GM18507 (cell line): ENCODE measurements at regions not wholly inside any gene's neighbourhood (a gene's known extent, or its start where the extent isn't known, plus 50 kb on each side); places are given as distances from the start of the nearest gene placed in this dataset.

Experiments used
- DNase-seq: peaks from one replicate; pipeline ENCODE4 v3.0.0; 2011; ENCODE audit warnings: low read depth; ENCODE audit not compliant: insufficient read length; ENCODE audit errors: extremely low spot score
- FAIRE-seq: peaks from 2 replicates; lab custom pipeline; 2011; peaks lifted over from hg19 to GRCh38; lab: Jason Lieb, UNC

GRCh38 chr1:2911421-2912178 lies 109.7 kb upstream of the ACTRT2 start:
- no peak for FAIRE-seq
- no peak for DNase-seq

- DNase-seq (no peak), FAIRE-seq (no peak)
Measured at GRCh38 chr1:2912424-2913061, 108.7 kb upstream of the ACTRT2 start.

GRCh38 chr1:2913091-2913490 lies 108.2 kb upstream of the ACTRT2 start:
- FAIRE-seq (no peak), DNase-seq (no peak)

- FAIRE-seq (no peak), DNase-seq (no peak)
Measured at GRCh38 chr1:2914702-2915101, 106.6 kb upstream of the ACTRT2 start.

DNA sequence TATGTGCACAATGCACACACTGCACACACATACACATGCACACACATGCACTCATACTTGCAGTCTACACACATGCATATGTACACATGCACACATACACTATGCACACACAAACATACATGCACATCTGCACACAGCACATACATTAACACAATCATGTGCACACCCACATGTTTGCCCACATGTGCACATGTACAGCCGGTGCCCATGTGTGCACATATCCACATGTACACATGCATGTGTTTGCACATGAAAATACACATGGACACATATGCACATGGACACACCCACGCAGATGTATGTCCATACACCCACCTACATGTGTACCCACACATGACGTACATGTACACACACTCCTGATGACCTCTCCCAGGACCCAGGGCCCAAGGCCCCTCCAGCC lies 105.1 kb upstream of the ACTRT2 start:
- DNase-seq (no peak), FAIRE-seq (no peak)

- FAIRE-seq: no peak
- DNase-seq: no peak
Measured at GRCh38 chr1:2916706-2917105, 104.6 kb upstream of the ACTRT2 start.

DNA sequence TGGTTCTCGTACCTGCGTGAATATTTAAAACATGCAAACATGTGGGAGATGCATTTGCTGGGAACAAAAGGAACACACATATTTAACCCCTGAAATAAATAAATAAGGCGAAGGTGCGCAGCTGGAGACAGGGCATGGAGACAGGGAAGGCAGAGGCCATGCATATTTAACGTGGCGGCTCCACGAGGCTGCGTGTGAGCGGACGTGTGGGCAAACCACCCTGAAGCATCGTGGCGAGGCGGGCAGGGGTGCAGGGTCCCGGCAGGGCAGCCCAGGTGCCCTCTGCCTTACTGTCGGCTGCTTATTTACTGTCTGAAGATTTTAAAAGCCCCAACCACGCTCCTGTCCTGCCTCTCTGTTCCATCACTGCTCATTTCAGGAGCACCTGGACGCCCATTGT lies 104.0 kb upstream of the ACTRT2 start:
- DNase-seq (no peak), FAIRE-seq (no peak)

- FAIRE-seq: no peak
Measured at GRCh38 chr1:2918441-2918840, 102.8 kb upstream of the ACTRT2 start.

GRCh38 chr1:2919841-2920240 lies 101.4 kb upstream of the ACTRT2 start:
- FAIRE-seq: no peak

More at GRCh38 chr1:2918441-2918840, 102.8 kb upstream of the ACTRT2 start:
- DNase-seq: no peak

GRCh38 chr1:2920421-2921015 lies 100.7 kb upstream of the ACTRT2 start:
- DNase-seq (no peak), FAIRE-seq (no peak)

More at GRCh38 chr1:2919841-2920240, 101.4 kb upstream of the ACTRT2 start:
- no peak for DNase-seq

GRCh38 chr1:2921970-2922686 lies 99.1 kb upstream of the ACTRT2 start:
- FAIRE-seq (no peak), DNase-seq (peak; percentile 11)

- FAIRE-seq (no peak), DNase-seq (no peak)
Measured at GRCh38 chr1:2923351-2923750, 97.9 kb upstream of the ACTRT2 start.

DNA sequence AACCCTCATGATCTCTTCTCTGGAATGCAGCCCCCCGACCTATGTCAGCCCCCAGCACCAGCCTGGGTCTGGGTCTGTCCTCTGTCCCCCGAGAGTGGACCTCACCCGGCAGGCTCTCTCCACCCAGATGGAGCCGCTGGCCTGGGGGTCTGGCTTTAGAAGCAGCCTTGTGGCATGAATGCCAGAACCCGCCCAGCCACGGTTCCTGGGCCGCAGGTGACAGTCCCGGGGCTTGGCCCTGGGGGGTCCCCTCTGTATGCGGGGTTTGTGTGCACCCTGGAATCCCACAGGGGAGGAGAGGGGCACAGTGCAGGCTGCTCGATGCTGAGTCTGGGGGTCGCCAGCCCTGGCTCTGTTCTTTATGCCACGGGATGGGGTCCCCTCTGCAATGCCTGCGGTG lies 96.0 kb upstream of the ACTRT2 start:
- FAIRE-seq: no peak
- no peak for DNase-seq

- no peak for FAIRE-seq
- no peak for DNase-seq
Measured at GRCh38 chr1:2925918-2926317, 95.3 kb upstream of the ACTRT2 start.

- DNase-seq (no peak), FAIRE-seq (no peak)
Measured at GRCh38 chr1:2926447-2927055, 94.7 kb upstream of the ACTRT2 start.

GRCh38 chr1:2927393-2928360 lies 93.6 kb upstream of the ACTRT2 start:
- DNase-seq (no peak), FAIRE-seq (no peak)

DNA sequence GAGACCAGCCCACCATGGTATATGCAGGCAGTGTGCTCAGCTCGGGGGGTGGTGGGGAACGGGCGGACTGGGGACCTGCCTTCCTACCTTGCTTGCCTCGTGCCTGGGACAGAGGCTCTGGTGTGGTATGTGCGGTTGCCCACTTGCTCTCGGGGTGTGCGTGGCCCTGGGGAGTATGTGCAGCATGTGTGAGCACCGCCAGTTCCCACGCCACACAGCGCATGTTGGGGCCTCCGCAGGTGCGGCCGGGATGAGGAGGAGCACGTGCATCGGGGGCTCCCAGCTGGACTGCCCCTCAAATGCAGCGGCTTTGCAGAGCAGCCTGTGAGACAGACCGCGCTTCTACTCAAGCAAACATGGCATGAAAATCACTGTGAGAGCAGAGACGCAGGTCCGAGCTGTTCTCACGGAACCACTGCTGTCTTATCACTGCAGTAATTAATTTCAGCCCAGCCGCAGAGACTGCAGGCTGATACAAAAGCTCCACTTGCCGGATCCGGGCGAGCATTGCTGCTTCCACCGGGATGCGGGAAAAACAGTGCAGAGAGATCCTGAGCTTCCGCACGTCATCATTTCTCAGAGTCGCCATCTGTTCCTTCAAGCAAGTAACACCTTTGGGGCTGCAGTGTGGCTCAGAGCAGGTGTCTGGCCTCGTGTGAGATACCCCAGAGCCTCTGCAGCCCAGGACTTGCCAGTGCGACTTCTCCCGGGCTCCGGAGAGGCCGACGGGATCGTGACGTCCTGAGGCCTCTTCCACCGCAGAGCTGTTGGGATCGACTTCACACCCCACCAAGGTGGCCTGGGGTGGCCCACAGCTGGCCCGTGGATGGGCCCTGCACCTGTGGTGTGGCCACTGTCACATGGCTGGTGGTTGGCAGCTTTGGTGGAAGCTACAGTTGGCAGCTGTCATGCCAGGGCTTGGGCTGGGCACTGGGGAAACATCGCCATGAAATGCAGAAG lies 92.6 kb upstream of the ACTRT2 start:
- FAIRE-seq: no peak

DNA sequence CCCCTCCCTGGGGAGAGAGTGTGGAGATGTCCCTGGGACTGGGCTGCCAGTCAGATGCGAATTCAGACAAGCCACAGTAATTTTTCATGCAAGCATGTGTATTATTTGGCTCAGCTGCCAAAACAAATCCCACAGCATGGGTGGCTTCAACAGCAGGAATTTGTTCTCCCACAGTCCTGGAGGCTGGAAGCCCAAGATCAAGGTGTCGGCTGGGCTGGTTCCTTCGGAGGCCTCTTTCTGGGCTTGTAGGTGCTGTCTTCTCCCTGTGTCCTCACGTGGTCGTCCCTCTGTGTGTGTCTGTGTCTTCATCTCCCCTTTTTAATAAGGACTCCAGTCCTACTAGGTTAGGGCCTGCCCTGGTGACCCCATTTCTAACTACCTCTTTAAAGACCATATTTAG lies 91.9 kb upstream of the ACTRT2 start:
- DNase-seq: no peak
- FAIRE-seq: no peak

More for the DNA sequence above, 92.6 kb upstream of the ACTRT2 start:
- no peak for DNase-seq
